Nephron (organoid): ENCODE measurements at regions not wholly inside any gene's neighbourhood (a gene's known extent, or its start where the extent isn't known, plus 50 kb on each side); places are given as distances from the start of the nearest gene placed in this dataset.

ENCODE experiments used
- H3K27ac Mint-ChIP-seq, 3 experiments: 2 replicates each; pipeline ENCODE4 v1.8.0; 2020; ENCODE audit warnings: mixed read lengths in 3 of 3, mild to moderate bottlenecking in 2 of 3, moderate library complexity in 1 of 3
- H3K27me3 Mint-ChIP-seq: 2 replicates; pipeline ENCODE4 v1.8.0; 2021; ENCODE audit warnings: low read depth, mild to moderate bottlenecking, moderate library complexity, mixed read lengths
- H3K36me3 Mint-ChIP-seq: 2 replicates; pipeline ENCODE4 v1.8.0; 2020; ENCODE audit warnings: low read depth, mixed read lengths
- H3K4me1 Mint-ChIP-seq: 2 replicates; pipeline ENCODE4 v1.8.0; 2020; ENCODE audit warnings: mixed read lengths
- H3K4me3 Mint-ChIP-seq, 3 experiments: 2 replicates each; pipeline ENCODE4 v1.8.0; 2020; ENCODE audit warnings: mild to moderate bottlenecking in 3 of 3, mixed read lengths in 3 of 3, moderate library complexity in 2 of 3
- H3K9me3 Mint-ChIP-seq: 2 replicates; pipeline ENCODE4 v1.8.0; 2020; ENCODE audit warnings: mixed read lengths
- TF ChIP-seq, protein P1 (sequence below), 3 experiments: fragments of 200-600 bp; sonication (generic); IDR thresholded peaks; one replicate each; pipeline ENCODE4 v1.5.0; 2021; ENCODE audit warnings: antibody characterized with exemption in 3 of 3; ENCODE audit not compliant: unreplicated experiment in 3 of 3

DNA sequence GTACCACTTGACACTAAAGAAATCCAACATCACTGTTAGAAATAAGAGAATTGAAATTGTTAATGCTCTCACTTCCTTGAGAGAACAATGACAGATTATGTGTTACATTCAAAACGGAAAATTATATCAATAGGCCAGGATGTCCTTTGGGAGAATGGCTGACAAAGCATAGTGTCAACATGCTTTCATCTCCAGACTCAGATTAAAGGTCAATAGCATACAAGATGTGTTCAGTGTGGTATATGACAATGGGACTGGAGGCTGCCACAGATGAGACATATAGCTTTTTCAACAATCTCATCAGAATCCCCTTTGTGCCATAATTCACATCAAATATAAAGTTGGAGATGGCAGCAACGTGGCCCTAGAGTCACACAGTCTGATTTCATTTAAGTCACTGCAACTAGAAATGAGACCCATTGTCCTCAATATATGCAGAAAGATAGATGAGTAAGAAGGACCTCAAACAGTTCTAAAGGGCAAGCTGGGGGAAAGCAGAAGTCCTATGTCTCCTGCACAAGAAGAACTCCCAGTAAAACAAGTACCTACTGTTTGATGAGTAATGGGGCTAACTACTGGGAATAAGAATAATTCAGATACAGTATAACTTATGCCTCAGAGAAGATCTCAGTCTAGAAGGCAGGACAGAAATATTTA lies 327.9 kb downstream of the TTLL7 start:
- no peak overlapping the region for H3K4me3 Mint-ChIP-seq
- H3K27ac Mint-ChIP-seq = no peak overlapping the region

DNA sequence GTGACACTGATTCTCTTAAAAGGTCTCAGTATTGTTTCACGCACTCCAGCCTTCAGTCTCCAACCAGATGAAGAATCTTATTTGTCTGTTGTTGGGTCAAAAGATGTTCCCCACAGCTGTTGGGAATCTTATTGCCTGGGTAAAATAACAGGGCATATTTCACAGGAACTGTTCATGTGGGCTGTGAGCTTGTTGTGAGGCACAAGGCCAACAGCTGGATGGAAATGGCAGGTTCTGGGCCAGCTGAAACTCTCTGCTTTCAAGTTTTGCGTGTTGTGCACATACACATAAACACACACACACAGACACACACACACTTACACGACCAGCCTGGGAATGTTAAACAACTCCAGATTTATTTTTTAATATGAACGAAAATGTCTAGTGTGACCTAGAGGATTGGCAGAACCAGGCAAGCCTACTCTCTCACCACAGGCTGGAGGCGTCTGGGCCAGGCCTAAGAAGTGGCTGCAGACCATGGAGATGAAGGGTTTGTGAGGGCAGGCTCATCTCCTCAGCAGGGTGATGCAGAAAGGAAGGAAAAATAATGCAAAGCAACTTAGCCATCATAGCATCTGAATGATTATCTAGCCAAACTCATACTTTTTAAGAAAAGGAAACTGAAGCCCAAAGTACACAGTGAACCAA lies 357.0 kb downstream of the TTLL7 start:
- Mint-ChIP-seq H3K4me3 (peak overlapping the region in 1 of 3 experiments; percentile 16), H3K27me3 (no peaks in the 10 kb centered on the region)

More for the DNA sequence above, 327.9 kb downstream of the TTLL7 start:
- Mint-ChIP-seq H3K27me3 (no peaks in the 10 kb centered on the region), H3K4me1 (peaks cover 4% of the 10 kb centered on the region), H3K9me3 (peaks cover 8% of the 10 kb centered on the region), H3K36me3 (peaks cover 4% of the 10 kb centered on the region)
- TF ChIP-seq, protein P1, sequence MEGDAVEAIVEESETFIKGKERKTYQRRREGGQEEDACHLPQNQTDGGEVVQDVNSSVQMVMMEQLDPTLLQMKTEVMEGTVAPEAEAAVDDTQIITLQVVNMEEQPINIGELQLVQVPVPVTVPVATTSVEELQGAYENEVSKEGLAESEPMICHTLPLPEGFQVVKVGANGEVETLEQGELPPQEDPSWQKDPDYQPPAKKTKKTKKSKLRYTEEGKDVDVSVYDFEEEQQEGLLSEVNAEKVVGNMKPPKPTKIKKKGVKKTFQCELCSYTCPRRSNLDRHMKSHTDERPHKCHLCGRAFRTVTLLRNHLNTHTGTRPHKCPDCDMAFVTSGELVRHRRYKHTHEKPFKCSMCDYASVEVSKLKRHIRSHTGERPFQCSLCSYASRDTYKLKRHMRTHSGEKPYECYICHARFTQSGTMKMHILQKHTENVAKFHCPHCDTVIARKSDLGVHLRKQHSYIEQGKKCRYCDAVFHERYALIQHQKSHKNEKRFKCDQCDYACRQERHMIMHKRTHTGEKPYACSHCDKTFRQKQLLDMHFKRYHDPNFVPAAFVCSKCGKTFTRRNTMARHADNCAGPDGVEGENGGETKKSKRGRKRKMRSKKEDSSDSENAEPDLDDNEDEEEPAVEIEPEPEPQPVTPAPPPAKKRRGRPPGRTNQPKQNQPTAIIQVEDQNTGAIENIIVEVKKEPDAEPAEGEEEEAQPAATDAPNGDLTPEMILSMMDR (IDR thresholded peaks at IDR 0.05; ENCODE audit: unreplicated experiment in 3 of 3) = no peak

DNA sequence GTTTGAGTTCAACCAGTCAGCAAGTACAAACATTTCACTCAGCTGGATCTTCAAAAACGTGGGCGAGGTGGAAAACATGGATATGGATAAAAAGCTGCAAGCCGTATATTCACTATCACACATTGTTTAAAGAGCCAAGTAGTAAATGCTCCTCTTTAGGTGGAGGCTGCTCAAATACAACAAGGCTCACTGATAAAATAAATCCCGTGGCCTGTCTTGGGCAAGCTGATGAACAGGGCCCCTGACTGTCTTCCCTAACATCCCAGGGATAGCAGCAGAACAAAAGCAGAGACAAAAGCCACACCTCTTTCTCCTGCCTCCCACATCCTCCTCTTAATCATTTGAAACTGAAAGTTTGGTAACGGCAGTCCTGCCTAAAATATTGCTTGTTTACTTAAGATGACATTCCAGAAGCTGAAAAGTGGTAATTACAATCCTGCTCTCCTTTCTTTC lies 357.7 kb downstream of the TTLL7 start:
- Mint-ChIP-seq H3K9me3 (no peaks in the 10 kb centered on the region), H3K4me3 (peak overlapping the region in 2 of 3 experiments; percentile 30 to 31), H3K4me1 (peaks cover 45% of the 10 kb centered on the region), H3K27me3 (no peaks in the 10 kb centered on the region), H3K27ac (peak overlapping the region; percentile 94 to 96 (median 95)), H3K36me3 (no peaks in the 10 kb centered on the region)
- TF ChIP-seq, protein P1 (IDR thresholded peaks at IDR 0.05; ENCODE audit: unreplicated experiment in 3 of 3) = no peak

More for the DNA sequence above, 357.0 kb downstream of the TTLL7 start:
- Mint-ChIP-seq H3K4me1 (peaks cover 44% of the 10 kb centered on the region), H3K27ac (peak overlapping the region; percentile 94 to 96 (median 95)), H3K9me3 (peaks cover 4% of the 10 kb centered on the region), H3K36me3 (no peaks in the 10 kb centered on the region)
- TF ChIP-seq, protein P1 (IDR thresholded peaks at IDR 0.05; ENCODE audit: unreplicated experiment in 3 of 3) = no peak

DNA sequence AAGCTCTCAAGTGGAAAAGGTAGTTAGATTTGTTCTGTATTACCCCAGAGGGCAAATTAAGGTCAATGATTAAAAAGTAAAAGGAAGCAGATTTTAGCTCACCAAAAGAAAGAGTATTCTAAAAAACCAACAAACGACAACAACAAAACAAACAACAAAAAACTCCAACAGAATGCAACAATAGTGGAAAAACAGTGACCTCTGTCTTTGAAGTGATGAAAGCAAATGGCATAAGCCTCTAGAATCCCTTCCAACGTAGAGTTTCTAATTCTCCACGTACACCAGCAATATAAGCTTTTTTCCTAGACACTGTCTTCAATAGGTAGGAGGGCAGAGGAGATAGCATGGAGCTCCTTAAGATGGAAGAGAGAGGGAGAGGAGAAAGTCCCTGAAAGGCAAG lies 359.1 kb downstream of the TTLL7 start:
- TF ChIP-seq, protein P1 (IDR thresholded peaks at IDR 0.05; ENCODE audit: unreplicated experiment in 3 of 3) = no peak
- Mint-ChIP-seq H3K9me3 (no peaks in the 10 kb centered on the region), H3K27me3 (no peaks in the 10 kb centered on the region), H3K4me3 (peak overlapping the region in 1 of 3 experiments; percentile 46), H3K36me3 (no peaks in the 10 kb centered on the region), H3K27ac (peak overlapping the region; percentile 24 to 89 (median 77)), H3K4me1 (peaks cover 45% of the 10 kb centered on the region)

DNA sequence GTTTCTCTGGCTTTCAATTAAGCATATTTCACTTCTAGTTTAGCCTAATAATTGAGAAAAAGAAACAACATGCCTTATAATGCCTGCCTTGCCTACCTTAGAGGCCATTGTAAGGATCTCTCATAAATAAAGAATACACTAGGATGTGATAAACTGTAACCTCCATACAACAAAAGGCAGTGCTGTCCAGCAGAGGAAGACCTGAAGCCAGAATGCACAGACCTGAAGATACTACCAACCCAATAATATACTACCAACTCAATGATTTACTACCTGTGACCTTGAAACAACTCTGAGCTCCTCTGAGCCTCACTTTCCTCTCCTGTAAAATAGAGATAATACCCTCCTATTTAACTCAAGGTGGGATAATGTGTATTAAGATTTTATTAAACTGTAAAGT lies 361.3 kb downstream of the TTLL7 start:
- H3K27me3 Mint-ChIP-seq = no peaks in the 10 kb centered on the region
- H3K4me1 Mint-ChIP-seq = peaks cover 43% of the 10 kb centered on the region
- H3K27ac Mint-ChIP-seq = no peak overlapping the region
- H3K4me3 Mint-ChIP-seq = no peak overlapping the region
- no peaks in the 10 kb centered on the region for H3K9me3 Mint-ChIP-seq
- no peaks in the 10 kb centered on the region for H3K36me3 Mint-ChIP-seq
- TF ChIP-seq, protein P1 (IDR thresholded peaks at IDR 0.05; ENCODE audit: unreplicated experiment in 3 of 3) = no peak
